HEK293 (cell line): ENCODE measurements at regions not wholly inside any gene's neighbourhood (a gene's known extent, or its start where the extent isn't known, plus 50 kb on each side); places are given as distances from the start of the nearest gene placed in this dataset.

Source experiments
- CTCF ChIP-seq: fragments of 450-650 bp; formaldehyde crosslinking; IDR thresholded peaks from 2 replicates; pipeline ENCODE4 v1.5.1; 2016; ENCODE audit warnings: missing biosample characterization, missing genetic modification characterization
- HOXA7 ChIP-seq: sonication (generic); formaldehyde crosslinking; IDR thresholded peaks from 2 replicates; pipeline ENCODE4 v1.8.1; 2022; ENCODE audit warnings: missing genetic modification reagents, borderline replicate concordance
- KLF10 ChIP-seq: fragments of 450-650 bp; IDR thresholded peaks from 2 replicates; pipeline ENCODE4 v1.5.1; 2018; ENCODE audit warnings: missing biosample characterization, mild to moderate bottlenecking, missing genetic modification characterization
- PRDM2 ChIP-seq: fragments of 450-650 bp; formaldehyde crosslinking; IDR thresholded peaks from 2 replicates; pipeline ENCODE4 v1.5.1; 2016; ENCODE audit warnings: missing biosample characterization, missing genetic modification characterization, borderline replicate concordance
- REST ChIP-seq: fragments of 450-650 bp; formaldehyde crosslinking; IDR thresholded peaks from 2 replicates; pipeline ENCODE4 v1.5.1; 2016; ENCODE audit warnings: missing biosample characterization, missing genetic modification characterization
- SALL2 ChIP-seq: fragments of 450-650 bp; formaldehyde crosslinking; IDR thresholded peaks from 2 replicates; pipeline ENCODE4 v1.5.0; 2017; ENCODE audit warnings: missing biosample characterization, mild to moderate bottlenecking, missing genetic modification characterization, borderline replicate concordance
- TCF7L2 ChIP-seq: IDR thresholded peaks from 2 replicates; pipeline ENCODE4 v1.6.1; 2011; ENCODE audit warnings: low read depth, mild to moderate bottlenecking, inconsistent platforms, low read length, moderate library complexity, borderline replicate concordance
- ZFP3 ChIP-seq: fragments of 450-650 bp; formaldehyde crosslinking; IDR thresholded peaks from 2 replicates; pipeline ENCODE4 v1.5.1; 2016; ENCODE audit warnings: low read depth, missing biosample characterization, missing genetic modification characterization
- ZNF2 ChIP-seq: fragments of 450-650 bp; formaldehyde crosslinking; IDR thresholded peaks from 2 replicates; pipeline ENCODE4 v1.5.1; 2016; ENCODE audit warnings: missing biosample characterization, missing genetic modification characterization
- ZNF24 ChIP-seq: fragments of 450-650 bp; formaldehyde crosslinking; IDR thresholded peaks from 2 replicates; pipeline ENCODE4 v1.5.1; 2016; ENCODE audit warnings: missing biosample characterization, missing genetic modification characterization
- ZNF398 ChIP-seq: fragments of 450-650 bp; formaldehyde crosslinking; IDR thresholded peaks from 2 replicates; pipeline ENCODE4 v1.5.1; 2017; ENCODE audit warnings: missing biosample characterization, missing genetic modification characterization
- ZNF664 ChIP-seq: fragments of 450-650 bp; formaldehyde crosslinking; IDR thresholded peaks from 2 replicates; pipeline ENCODE4 v1.5.1; 2016; ENCODE audit warnings: missing biosample characterization, missing genetic modification characterization
- TF ChIP-seq, protein P1 (sequence below): fragments of 450-650 bp; formaldehyde crosslinking; IDR thresholded peaks from 2 replicates; pipeline ENCODE4 v1.5.1; 2017; ENCODE audit warnings: missing biosample characterization, missing genetic modification characterization
- TF ChIP-seq, protein P2 (sequence below): fragments of 450-650 bp; formaldehyde crosslinking; IDR thresholded peaks from 2 replicates; pipeline ENCODE4 v1.5.1; 2016; ENCODE audit warnings: missing biosample characterization, missing genetic modification characterization, low read depth

- TF ChIP-seq ZFP3 (tag by site-specific recombination) (no peak), ZNF664 (no peak), ZNF398 (tag by site-specific recombination) (no peak), CTCF (tag by site-specific recombination) (no peak), HOXA7 (no peak), TCF7L2 (no peak), KLF10 (no peak), REST (tag by site-specific recombination) (no peak), ZNF2 (tag by site-specific recombination) (no peak), ZNF24 (tag by site-specific recombination) (no peak), PRDM2 (tag by site-specific recombination) (no peak), SALL2 (tag by site-specific recombination) (no peak)
- TF ChIP-seq, protein P1, sequence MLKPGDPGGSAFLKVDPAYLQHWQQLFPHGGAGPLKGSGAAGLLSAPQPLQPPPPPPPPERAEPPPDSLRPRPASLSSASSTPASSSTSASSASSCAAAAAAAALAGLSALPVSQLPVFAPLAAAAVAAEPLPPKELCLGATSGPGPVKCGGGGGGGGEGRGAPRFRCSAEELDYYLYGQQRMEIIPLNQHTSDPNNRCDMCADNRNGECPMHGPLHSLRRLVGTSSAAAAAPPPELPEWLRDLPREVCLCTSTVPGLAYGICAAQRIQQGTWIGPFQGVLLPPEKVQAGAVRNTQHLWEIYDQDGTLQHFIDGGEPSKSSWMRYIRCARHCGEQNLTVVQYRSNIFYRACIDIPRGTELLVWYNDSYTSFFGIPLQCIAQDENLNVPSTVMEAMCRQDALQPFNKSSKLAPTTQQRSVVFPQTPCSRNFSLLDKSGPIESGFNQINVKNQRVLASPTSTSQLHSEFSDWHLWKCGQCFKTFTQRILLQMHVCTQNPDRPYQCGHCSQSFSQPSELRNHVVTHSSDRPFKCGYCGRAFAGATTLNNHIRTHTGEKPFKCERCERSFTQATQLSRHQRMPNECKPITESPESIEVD = no peak
- TF ChIP-seq, protein P2, sequence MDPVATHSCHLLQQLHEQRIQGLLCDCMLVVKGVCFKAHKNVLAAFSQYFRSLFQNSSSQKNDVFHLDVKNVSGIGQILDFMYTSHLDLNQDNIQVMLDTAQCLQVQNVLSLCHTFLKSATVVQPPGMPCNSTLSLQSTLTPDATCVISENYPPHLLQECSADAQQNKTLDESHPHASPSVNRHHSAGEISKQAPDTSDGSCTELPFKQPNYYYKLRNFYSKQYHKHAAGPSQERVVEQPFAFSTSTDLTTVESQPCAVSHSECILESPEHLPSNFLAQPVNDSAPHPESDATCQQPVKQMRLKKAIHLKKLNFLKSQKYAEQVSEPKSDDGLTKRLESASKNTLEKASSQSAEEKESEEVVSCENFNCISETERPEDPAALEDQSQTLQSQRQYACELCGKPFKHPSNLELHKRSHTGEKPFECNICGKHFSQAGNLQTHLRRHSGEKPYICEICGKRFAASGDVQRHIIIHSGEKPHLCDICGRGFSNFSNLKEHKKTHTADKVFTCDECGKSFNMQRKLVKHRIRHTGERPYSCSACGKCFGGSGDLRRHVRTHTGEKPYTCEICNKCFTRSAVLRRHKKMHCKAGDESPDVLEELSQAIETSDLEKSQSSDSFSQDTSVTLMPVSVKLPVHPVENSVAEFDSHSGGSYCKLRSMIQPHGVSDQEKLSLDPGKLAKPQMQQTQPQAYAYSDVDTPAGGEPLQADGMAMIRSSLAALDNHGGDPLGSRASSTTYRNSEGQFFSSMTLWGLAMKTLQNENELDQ (tag by site-specific recombination) = no peak
Measured at GRCh38 chr18:70673831-70674230, 385.0 kb downstream of the SOCS6 start.
